GM12878 (cell line): ENCODE measurements at regions not wholly inside any gene's neighbourhood (a gene's known extent, or its start where the extent isn't known, plus 50 kb on each side); places are given as distances from the start of the nearest gene placed in this dataset.

Experiments used
- ATAC-seq: fragments of 200-7000 bp; cut with Tn5 transposase; 3 replicates; pipeline ENCODE4 v1.9.1; 2020; ENCODE audit warnings: mild to moderate bottlenecking, moderate library complexity
- BruUV-seq: library from RNA; stranded (reverse); fragments of 400-500 nt; replicated peaks from 2 replicates; lab custom pipeline; 2021; lab: Mats Ljungman, UMichigan
- CTCF ChIA-PET: fragments of 300-600 bp; sonication (Branson Sonifier 250); formaldehyde crosslinking; extraction: SDS; loops from one replicate; lab custom pipeline; 2021; ENCODE audit warnings: inconsistent platforms; lab: Yijun Ruan, JAX
- POLR2A ChIA-PET: fragments of 350-600 bp; formaldehyde crosslinking; extraction: SDS; loops from one replicate; lab custom pipeline; 2021; ENCODE audit warnings: inconsistent platforms; lab: Charles Lee
- RAD21 ChIA-PET: fragments of 300-600 bp; sonication (Branson Sonifier 250); formaldehyde crosslinking; loops from one replicate; lab custom pipeline; 2023; ENCODE audit warnings: antibody characterized with exemption; ENCODE audit not compliant: unreplicated experiment; lab: Charles Lee
- SMC1A ChIA-PET: fragments of 300-600 bp; sonication (Branson Sonifier 250); formaldehyde crosslinking; loops from one replicate; lab custom pipeline; 2023; ENCODE audit not compliant: unreplicated experiment, uncharacterized antibody; lab: Charles Lee
- DNase-seq: peaks from one replicate; pipeline ENCODE4 v3.0.0-alpha.2; 2011; ENCODE audit warnings: low read depth, low spot score
- FAIRE-seq: peaks from 3 replicates; lab custom pipeline; 2011; peaks lifted over from hg19 to GRCh38; lab: Jason Lieb, UNC
- H2AFZ ChIP-seq: 2 replicates; pipeline ENCODE4 v1.6.0; 2011; ENCODE audit warnings: low read depth, low read length, control low read depth; ENCODE audit not compliant: control insufficient read depth
- H3K27ac ChIP-seq: 2 replicates; pipeline ENCODE4 v1.5.1; 2011; ENCODE audit warnings: control low read depth; ENCODE audit not compliant: control insufficient read depth, insufficient read depth
- H3K27me3 ChIP-seq, 2 experiments: replicated peaks in 1 of 2; 2 replicates each; pipeline versions ENCODE4 v1.6.0 to v1.6.1; 2011; ENCODE audit warnings: low read length in 1 of 2; ENCODE audit not compliant: control insufficient read depth in 2 of 2, insufficient read depth in 2 of 2
- H3K36me3 ChIP-seq, 2 experiments: 2 replicates each; pipeline ENCODE4 v1.5.1; 2011; ENCODE audit warnings: low read length in 1 of 2; ENCODE audit not compliant: control insufficient read depth in 2 of 2, insufficient read depth in 2 of 2
- H3K4me1 ChIP-seq: 2 replicates; pipeline ENCODE4 v1.6.1; 2011; ENCODE audit warnings: mild to moderate bottlenecking, low read length, moderate library complexity, mixed read lengths; ENCODE audit not compliant: control insufficient read depth, insufficient read depth
- H3K4me2 ChIP-seq: 2 replicates; pipeline ENCODE4 v1.6.0; 2011; ENCODE audit warnings: control low read depth; ENCODE audit not compliant: control insufficient read depth, insufficient read depth
- H3K4me3 ChIP-seq: fragments of 200-600 bp; sonication (generic); 2 replicates; pipeline ENCODE4 v1.5.1; 2016
- H3K79me2 ChIP-seq: 2 replicates; pipeline ENCODE4 v1.6.0; 2011; ENCODE audit warnings: low read length; ENCODE audit not compliant: control insufficient read depth, insufficient read depth
- H3K9ac ChIP-seq: 2 replicates; pipeline ENCODE4 v1.8.0; 2011; ENCODE audit warnings: low read length, control low read depth, mixed read lengths; ENCODE audit not compliant: control insufficient read depth, insufficient read depth
- H3K9me3 ChIP-seq: replicated peaks from 3 replicates; pipeline ENCODE4 v1.5.1; 2011; ENCODE audit warnings: mild to moderate bottlenecking, low read length; ENCODE audit not compliant: control insufficient read depth, insufficient read depth
- H4K20me1 ChIP-seq: 2 replicates; pipeline ENCODE4 v1.6.0; 2011; ENCODE audit not compliant: control insufficient read depth, insufficient read depth
- POLR2AphosphoS5 ChIP-seq: IDR thresholded peaks from 2 replicates; pipeline ENCODE4 v1.6.1; 2011; ENCODE audit warnings: mild to moderate bottlenecking, low read length, inconsistent platforms
- SREBF1 ChIP-seq: IDR thresholded peaks from 2 replicates; pipeline ENCODE4 v1.6.1; 2012; ENCODE audit warnings: mild to moderate bottlenecking, low read length
- TARDBP ChIP-seq: IDR thresholded peaks from 2 replicates; pipeline ENCODE4 v1.6.1; 2016; ENCODE audit warnings: borderline replicate concordance
- WGBS: methylation state at CpG from one replicate; pipeline ENCODE4 v1.1.6; 2016; ENCODE audit warnings: low lambda C conversion rate; ENCODE audit not compliant: insufficient replicate concordance, insufficient coverage; ENCODE audit errors: missing lambda C conversion rate; 5-methylcytosine and 5-hydroxymethylcytosine counted together
- in situ Hi-C: fragments of 300-500 bp; cut with MboI; formaldehyde crosslinking; loops from 9 replicates; pipeline ENCODE4 v1.14.3; 2018; ENCODE audit warnings: mixed read lengths
- intact Hi-C: fragments of 100-400 bp; cut with micrococcal nuclease; formaldehyde crosslinking; loops from one replicate; pipeline ENCODE4 v1.14.2; 2022; ENCODE audit not compliant: unreplicated experiment
- TF ChIP-seq, protein P1 (sequence below): fragments of 450-650 bp; IDR thresholded peaks from 2 replicates; pipeline ENCODE4 v1.6.1; 2018; ENCODE audit warnings: borderline replicate concordance, mild to moderate bottlenecking; ENCODE audit not compliant: partially characterized antibody
- TF ChIP-seq, protein P2 (sequence below): fragments of 450-650 bp; IDR thresholded peaks from 2 replicates; pipeline ENCODE4 v1.6.1; 2017; ENCODE audit warnings: mild to moderate bottlenecking, moderate library complexity

DNA sequence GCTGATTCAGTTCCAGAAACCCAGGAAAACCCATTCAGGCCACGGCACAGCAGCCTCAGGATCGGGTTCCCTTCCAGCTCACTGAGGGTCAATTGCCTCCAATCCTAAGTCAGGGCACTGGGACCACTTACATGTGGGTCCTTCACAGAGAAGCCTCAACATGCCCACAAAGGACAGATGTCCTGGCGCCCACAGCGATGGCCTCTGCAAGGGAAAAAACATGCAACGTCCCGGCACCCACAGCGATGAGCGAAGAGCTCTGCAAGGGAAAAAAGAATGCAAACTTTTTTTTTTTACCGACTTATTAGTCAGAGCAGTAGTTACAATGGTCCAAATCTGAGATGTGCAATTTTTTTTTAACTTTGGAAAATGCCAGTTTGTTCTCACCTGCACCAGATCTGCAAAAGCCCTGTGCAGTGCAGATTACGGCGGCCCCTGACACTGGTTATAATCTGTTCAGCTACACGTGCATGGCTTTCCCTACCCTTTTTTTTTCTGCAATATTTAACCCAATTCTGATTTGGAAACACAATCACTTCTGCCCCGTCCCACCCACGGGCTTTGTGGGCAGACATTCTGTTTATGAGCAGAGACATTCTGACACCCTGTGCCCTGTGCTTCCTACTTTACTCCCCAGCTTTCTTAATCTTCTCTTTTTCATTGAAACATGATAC, 159.3 kb upstream of the SALL3 start:
- WGBS: 54% methylated on average over 14 of the region's 14 CpGs
- Histone ChIP-seq H2AFZ (no peak overlapping the region), H3K4me3 (no peak overlapping the region), H3K9me3 (no peaks in the 10 kb centered on the region; the same call in 2 of the 3 replicates), H4K20me1 (no peaks in the 10 kb centered on the region), H3K27ac (no peak overlapping the region), H3K79me2 (no peaks in the 10 kb centered on the region), H3K36me3 (no peaks in the 10 kb centered on the region), H3K27me3 (no peaks in the 10 kb centered on the region), H3K4me1 (no peaks in the 10 kb centered on the region), H3K9ac (no peak overlapping the region), H3K4me2 (no peak overlapping the region)
- ChIA-PET SMC1A (no interaction called here), POLR2A (no interaction called here), RAD21 (no interaction called here), CTCF (no interaction called here)
- TF ChIP-seq POLR2AphosphoS5 (no peak), SREBF1 (no peak), TARDBP (no peak)
- TF ChIP-seq, protein P1, sequence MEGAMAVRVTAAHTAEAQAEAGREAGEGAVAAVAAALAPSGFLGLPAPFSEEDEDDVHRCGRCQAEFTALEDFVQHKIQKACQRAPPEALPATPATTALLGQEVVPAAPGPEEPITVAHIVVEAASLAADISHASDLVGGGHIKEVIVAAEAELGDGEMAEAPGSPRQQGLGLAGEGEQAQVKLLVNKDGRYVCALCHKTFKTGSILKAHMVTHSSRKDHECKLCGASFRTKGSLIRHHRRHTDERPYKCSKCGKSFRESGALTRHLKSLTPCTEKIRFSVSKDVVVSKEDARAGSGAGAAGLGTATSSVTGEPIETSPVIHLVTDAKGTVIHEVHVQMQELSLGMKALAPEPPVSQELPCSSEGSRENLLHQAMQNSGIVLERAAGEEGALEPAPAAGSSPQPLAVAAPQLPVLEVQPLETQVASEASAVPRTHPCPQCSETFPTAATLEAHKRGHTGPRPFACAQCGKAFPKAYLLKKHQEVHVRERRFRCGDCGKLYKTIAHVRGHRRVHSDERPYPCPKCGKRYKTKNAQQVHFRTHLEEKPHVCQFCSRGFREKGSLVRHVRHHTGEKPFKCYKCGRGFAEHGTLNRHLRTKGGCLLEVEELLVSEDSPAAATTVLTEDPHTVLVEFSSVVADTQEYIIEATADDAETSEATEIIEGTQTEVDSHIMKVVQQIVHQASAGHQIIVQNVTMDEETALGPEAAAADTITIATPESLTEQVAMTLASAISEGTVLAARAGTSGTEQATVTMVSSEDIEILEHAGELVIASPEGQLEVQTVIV: no peak
- TF ChIP-seq, protein P2, sequence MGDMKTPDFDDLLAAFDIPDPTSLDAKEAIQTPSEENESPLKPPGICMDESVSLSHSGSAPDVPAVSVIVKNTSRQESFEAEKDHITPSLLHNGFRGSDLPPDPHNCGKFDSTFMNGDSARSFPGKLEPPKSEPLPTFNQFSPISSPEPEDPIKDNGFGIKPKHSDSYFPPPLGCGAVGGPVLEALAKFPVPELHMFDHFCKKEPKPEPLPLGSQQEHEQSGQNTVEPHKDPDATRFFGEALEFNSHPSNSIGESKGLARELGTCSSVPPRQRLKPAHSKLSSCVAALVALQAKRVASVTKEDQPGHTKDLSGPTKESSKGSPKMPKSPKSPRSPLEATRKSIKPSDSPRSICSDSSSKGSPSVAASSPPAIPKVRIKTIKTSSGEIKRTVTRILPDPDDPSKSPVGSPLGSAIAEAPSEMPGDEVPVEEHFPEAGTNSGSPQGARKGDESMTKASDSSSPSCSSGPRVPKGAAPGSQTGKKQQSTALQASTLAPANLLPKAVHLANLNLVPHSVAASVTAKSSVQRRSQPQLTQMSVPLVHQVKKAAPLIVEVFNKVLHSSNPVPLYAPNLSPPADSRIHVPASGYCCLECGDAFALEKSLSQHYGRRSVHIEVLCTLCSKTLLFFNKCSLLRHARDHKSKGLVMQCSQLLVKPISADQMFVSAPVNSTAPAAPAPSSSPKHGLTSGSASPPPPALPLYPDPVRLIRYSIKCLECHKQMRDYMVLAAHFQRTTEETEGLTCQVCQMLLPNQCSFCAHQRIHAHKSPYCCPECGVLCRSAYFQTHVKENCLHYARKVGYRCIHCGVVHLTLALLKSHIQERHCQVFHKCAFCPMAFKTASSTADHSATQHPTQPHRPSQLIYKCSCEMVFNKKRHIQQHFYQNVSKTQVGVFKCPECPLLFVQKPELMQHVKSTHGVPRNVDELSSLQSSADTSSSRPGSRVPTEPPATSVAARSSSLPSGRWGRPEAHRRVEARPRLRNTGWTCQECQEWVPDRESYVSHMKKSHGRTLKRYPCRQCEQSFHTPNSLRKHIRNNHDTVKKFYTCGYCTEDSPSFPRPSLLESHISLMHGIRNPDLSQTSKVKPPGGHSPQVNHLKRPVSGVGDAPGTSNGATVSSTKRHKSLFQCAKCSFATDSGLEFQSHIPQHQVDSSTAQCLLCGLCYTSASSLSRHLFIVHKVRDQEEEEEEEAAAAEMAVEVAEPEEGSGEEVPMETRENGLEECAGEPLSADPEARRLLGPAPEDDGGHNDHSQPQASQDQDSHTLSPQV: no peak
- DNase-seq (no peak), FAIRE-seq (no peak), ATAC-seq (no peak)
- intact Hi-C loops: no loop called here
- in situ Hi-C loops: no loop called here
- no TSS peak for BruUV-seq
